ENCODE measurements at regions not wholly inside any gene's neighbourhood (a gene's known extent, or its start where the extent isn't known, plus 50 kb on each side); places are given as distances from the start of the nearest gene placed in this dataset.

DNA sequence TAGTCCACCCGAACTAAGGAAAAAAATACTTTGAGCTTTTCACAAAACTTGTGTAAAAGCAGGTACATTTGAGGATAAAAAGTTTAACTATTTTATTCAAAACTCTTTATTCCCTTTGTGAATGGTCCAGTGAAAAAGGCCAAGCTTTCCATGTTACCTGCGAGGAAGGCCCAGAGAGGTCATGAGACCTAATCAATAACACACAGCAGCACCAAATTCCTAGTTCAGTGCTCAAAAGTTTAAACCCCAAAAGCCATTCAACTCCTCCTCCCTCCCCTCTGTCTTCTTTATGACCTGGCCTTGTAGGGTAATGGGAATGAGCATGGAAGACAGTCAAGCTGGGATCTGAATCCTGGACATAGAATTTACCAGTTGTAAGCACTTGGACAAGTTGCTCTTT lies 151.9 kb upstream of the FGGY start:
- TF ChIP-seq, protein P1, sequence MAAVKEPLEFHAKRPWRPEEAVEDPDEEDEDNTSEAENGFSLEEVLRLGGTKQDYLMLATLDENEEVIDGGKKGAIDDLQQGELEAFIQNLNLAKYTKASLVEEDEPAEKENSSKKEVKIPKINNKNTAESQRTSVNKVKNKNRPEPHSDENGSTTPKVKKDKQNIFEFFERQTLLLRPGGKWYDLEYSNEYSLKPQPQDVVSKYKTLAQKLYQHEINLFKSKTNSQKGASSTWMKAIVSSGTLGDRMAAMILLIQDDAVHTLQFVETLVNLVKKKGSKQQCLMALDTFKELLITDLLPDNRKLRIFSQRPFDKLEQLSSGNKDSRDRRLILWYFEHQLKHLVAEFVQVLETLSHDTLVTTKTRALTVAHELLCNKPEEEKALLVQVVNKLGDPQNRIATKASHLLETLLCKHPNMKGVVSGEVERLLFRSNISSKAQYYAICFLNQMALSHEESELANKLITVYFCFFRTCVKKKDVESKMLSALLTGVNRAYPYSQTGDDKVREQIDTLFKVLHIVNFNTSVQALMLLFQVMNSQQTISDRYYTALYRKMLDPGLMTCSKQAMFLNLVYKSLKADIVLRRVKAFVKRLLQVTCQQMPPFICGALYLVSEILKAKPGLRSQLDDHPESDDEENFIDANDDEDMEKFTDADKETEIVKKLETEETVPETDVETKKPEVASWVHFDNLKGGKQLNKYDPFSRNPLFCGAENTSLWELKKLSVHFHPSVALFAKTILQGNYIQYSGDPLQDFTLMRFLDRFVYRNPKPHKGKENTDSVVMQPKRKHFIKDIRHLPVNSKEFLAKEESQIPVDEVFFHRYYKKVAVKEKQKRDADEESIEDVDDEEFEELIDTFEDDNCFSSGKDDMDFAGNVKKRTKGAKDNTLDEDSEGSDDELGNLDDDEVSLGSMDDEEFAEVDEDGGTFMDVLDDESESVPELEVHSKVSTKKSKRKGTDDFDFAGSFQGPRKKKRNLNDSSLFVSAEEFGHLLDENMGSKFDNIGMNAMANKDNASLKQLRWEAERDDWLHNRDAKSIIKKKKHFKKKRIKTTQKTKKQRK (IDR thresholded peaks at IDR 0.05; ENCODE audit: borderline replicate concordance, low read depth, low read length) = no peak
- TF ChIP-seq JUNB (CRISPR knock-in tag; conservative IDR thresholded peaks at IDR 0.05) (no peak), ZNF134 (CRISPR knock-in tag; conservative IDR thresholded peaks at IDR 0.05) (no peak), CBFA2T3 (IDR thresholded peaks at IDR 0.05) (no peak), ZNF133 (CRISPR knock-in tag; IDR thresholded peaks at IDR 0.05) (no peak), PHF20 (IDR thresholded peaks at IDR 0.05; ENCODE audit: partially characterized antibody) (no peak)
- TF ChIP-seq, protein P2, sequence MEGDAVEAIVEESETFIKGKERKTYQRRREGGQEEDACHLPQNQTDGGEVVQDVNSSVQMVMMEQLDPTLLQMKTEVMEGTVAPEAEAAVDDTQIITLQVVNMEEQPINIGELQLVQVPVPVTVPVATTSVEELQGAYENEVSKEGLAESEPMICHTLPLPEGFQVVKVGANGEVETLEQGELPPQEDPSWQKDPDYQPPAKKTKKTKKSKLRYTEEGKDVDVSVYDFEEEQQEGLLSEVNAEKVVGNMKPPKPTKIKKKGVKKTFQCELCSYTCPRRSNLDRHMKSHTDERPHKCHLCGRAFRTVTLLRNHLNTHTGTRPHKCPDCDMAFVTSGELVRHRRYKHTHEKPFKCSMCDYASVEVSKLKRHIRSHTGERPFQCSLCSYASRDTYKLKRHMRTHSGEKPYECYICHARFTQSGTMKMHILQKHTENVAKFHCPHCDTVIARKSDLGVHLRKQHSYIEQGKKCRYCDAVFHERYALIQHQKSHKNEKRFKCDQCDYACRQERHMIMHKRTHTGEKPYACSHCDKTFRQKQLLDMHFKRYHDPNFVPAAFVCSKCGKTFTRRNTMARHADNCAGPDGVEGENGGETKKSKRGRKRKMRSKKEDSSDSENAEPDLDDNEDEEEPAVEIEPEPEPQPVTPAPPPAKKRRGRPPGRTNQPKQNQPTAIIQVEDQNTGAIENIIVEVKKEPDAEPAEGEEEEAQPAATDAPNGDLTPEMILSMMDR (IDR thresholded peaks at IDR 0.05 in 2 of 3, conservative IDR thresholded peaks at IDR 0.05 in 1 of 3; ENCODE audit: insufficient read depth in 2 of 3, low read depth in 1 of 3, low read length in 3 of 3) = no peak
- TF ChIP-seq, protein P3, sequence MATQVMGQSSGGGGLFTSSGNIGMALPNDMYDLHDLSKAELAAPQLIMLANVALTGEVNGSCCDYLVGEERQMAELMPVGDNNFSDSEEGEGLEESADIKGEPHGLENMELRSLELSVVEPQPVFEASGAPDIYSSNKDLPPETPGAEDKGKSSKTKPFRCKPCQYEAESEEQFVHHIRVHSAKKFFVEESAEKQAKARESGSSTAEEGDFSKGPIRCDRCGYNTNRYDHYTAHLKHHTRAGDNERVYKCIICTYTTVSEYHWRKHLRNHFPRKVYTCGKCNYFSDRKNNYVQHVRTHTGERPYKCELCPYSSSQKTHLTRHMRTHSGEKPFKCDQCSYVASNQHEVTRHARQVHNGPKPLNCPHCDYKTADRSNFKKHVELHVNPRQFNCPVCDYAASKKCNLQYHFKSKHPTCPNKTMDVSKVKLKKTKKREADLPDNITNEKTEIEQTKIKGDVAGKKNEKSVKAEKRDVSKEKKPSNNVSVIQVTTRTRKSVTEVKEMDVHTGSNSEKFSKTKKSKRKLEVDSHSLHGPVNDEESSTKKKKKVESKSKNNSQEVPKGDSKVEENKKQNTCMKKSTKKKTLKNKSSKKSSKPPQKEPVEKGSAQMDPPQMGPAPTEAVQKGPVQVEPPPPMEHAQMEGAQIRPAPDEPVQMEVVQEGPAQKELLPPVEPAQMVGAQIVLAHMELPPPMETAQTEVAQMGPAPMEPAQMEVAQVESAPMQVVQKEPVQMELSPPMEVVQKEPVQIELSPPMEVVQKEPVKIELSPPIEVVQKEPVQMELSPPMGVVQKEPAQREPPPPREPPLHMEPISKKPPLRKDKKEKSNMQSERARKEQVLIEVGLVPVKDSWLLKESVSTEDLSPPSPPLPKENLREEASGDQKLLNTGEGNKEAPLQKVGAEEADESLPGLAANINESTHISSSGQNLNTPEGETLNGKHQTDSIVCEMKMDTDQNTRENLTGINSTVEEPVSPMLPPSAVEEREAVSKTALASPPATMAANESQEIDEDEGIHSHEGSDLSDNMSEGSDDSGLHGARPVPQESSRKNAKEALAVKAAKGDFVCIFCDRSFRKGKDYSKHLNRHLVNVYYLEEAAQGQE (IDR thresholded peaks at IDR 0.05; ENCODE audit: borderline replicate concordance) = no peak
- TF ChIP-seq, protein P3 (CRISPR knock-in tag; IDR thresholded peaks at IDR 0.05; ENCODE audit: low read depth) = no peak
- TF ChIP-seq, protein P4, sequence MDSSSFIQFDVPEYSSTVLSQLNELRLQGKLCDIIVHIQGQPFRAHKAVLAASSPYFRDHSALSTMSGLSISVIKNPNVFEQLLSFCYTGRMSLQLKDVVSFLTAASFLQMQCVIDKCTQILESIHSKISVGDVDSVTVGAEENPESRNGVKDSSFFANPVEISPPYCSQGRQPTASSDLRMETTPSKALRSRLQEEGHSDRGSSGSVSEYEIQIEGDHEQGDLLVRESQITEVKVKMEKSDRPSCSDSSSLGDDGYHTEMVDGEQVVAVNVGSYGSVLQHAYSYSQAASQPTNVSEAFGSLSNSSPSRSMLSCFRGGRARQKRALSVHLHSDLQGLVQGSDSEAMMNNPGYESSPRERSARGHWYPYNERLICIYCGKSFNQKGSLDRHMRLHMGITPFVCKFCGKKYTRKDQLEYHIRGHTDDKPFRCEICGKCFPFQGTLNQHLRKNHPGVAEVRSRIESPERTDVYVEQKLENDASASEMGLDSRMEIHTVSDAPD (CRISPR knock-in tag; IDR thresholded peaks at IDR 0.05) = no peak
